CD4-positive, CD25-positive, alpha-beta regulatory T cell (primary cell): ENCODE measurements at regions not wholly inside any gene's neighbourhood (a gene's known extent, or its start where the extent isn't known, plus 50 kb on each side); places are given as distances from the start of the nearest gene placed in this dataset.

Experiments
- ATAC-seq, 2 donors: fragments of 150-1000 bp; cut with Tn5 transposase; one replicate each; pipeline ENCODE4 v1.10.0; 2021; ENCODE audit warnings: low read depth in 2 of 2, moderate number of reproducible peaks in 2 of 2, moderate library complexity in 1 of 2
- DNase-seq, 3 donors: peaks; one replicate each; pipeline versions ENCODE4 v3.0.0 to v3.0.0-alpha.2; 2012 to 2022; ENCODE audit warnings: mixed read lengths in 1 of 3
- H3K27ac ChIP-seq: one replicate; pipeline ENCODE4 v1.7.0; 2013; ENCODE audit warnings: mild to moderate bottlenecking, low read length; ENCODE audit not compliant: insufficient read depth, poor library complexity, severe bottlenecking
- H3K27me3 ChIP-seq: one replicate; pipeline ENCODE4 v1.7.0; 2013; ENCODE audit warnings: low read length; ENCODE audit not compliant: control insufficient read depth, insufficient read depth
- H3K36me3 ChIP-seq: one replicate; pipeline ENCODE4 v1.7.0; 2013; ENCODE audit warnings: mild to moderate bottlenecking, low read length, moderate library complexity; ENCODE audit not compliant: control insufficient read depth, insufficient read depth
- H3K4me1 ChIP-seq: 2 replicates; pipeline ENCODE4 v1.7.0; 2013; ENCODE audit warnings: mild to moderate bottlenecking, low read length; ENCODE audit not compliant: insufficient read depth, control insufficient read depth, poor library complexity, severe bottlenecking
- H3K4me3 ChIP-seq: one replicate; pipeline ENCODE4 v1.7.0; 2013; ENCODE audit warnings: low read depth, mild to moderate bottlenecking, low read length, moderate library complexity
- H3K9me3 ChIP-seq, 2 experiments: 1 replicate in 1 of 2; 2 replicates in 1 of 2; pipeline ENCODE4 v1.7.0; 2013; ENCODE audit warnings: low read length in 2 of 2, mild to moderate bottlenecking in 1 of 2, moderate library complexity in 1 of 2; ENCODE audit not compliant: control insufficient read depth in 2 of 2
- H3K27ac Mint-ChIP-seq, 3 donors: one replicate each; pipeline ENCODE4 v1.8.0; 2020 to 2022; ENCODE audit warnings: mild to moderate bottlenecking in 3 of 3, mixed read lengths in 3 of 3, moderate library complexity in 2 of 3
- H3K27me3 Mint-ChIP-seq: one replicate; pipeline ENCODE4 v1.8.0; 2022; ENCODE audit warnings: mild to moderate bottlenecking, mixed read lengths
- H3K36me3 Mint-ChIP-seq: one replicate; pipeline ENCODE4 v1.8.0; 2020; ENCODE audit warnings: mixed read lengths
- H3K4me1 Mint-ChIP-seq, 4 donors: one replicate each; pipeline ENCODE4 v1.8.0; 2020 to 2022; ENCODE audit warnings: mixed read lengths in 4 of 4, mild to moderate bottlenecking in 1 of 4
- H3K4me3 Mint-ChIP-seq, 4 donors: one replicate each; pipeline ENCODE4 v1.8.0; 2020 to 2022; ENCODE audit warnings: mild to moderate bottlenecking in 4 of 4, mixed read lengths in 4 of 4, moderate library complexity in 3 of 4
- H3K9me3 Mint-ChIP-seq, 7 donors: one replicate each; pipeline ENCODE4 v1.8.0; 2020 to 2022; ENCODE audit warnings: mixed read lengths in 7 of 7, mild to moderate bottlenecking in 3 of 7, moderate library complexity in 2 of 7

DNA sequence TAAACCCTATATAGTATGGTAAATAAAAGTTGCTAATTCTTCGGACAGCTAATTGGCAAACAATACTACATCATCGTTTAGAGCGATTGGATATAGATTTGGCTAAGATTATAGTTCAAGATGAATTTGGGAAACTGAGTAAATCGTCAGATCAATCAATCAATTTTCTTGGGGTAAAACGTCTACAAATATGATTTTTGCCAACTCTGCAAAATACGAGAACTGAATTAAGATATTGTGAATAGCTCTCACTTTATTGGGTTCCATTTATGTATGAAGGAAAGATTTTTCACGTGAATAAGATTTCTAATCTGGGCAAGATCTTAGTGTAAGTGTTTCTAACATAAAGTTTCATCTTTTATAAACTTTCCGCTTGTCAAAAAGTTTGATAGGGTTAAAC is 132.9 kb upstream of the AGR3 start:
- H3K36me3 Mint-ChIP-seq: no peaks in the 10 kb centered on the region
- H3K4me3 Mint-ChIP-seq: no peak overlapping the region
- H3K36me3 ChIP-seq: no peaks in the 10 kb centered on the region
- H3K4me3 ChIP-seq: no peak overlapping the region
- no peaks in the 10 kb centered on the region for H3K27me3 ChIP-seq
- no peaks in the 10 kb centered on the region for H3K27me3 Mint-ChIP-seq
- H3K4me1 ChIP-seq: peaks cover 11% of the 10 kb centered on the region
- no peak overlapping the region for H3K27ac ChIP-seq
- H3K4me1 Mint-ChIP-seq: peaks cover 15 to 30% (median 25%) of the 10 kb centered on the region in 4 donors
- no peak for DNase-seq
- H3K9me3 ChIP-seq: no peaks in the 10 kb centered on the region
- no peak overlapping the region for H3K27ac Mint-ChIP-seq
- ATAC-seq: no peak
- H3K9me3 Mint-ChIP-seq: no peaks in the 10 kb centered on the region

DNA sequence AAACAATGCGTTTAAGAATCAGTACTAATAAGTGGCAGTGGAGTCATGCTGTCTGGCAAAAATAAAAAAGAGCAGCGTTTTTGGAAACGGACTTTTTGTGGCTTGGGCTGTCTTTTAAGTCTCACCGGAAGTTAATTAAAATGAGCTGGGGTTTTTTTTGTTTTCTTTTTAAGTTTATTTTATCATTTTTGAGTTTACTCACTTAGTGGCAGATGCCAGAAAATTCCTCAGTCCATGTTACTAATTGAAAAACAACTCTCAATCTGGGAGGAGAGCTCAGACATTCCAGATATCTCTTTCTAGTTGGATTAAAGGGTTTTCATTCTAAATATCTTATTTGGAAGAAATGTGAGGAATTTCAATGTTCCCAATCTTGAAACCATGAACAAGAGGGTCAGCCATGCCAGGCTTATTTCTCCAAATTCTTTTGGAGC is 133.8 kb upstream of the AGR3 start:
- H3K4me3 ChIP-seq: no peak overlapping the region
- Mint-ChIP-seq H3K4me3 (no peak overlapping the region), H3K9me3 (no peaks in the 10 kb centered on the region), H3K27me3 (no peaks in the 10 kb centered on the region), H3K27ac (no peak overlapping the region), H3K36me3 (no peaks in the 10 kb centered on the region), H3K4me1 (peaks cover 11 to 22% (median 18%) of the 10 kb centered on the region in 4 donors)
- H3K27ac ChIP-seq: no peak overlapping the region
- ATAC-seq (no peak), DNase-seq (no peak)
- H3K36me3 ChIP-seq: no peaks in the 10 kb centered on the region
- H3K4me1 ChIP-seq: peaks cover 4% of the 10 kb centered on the region
- H3K27me3 ChIP-seq: no peaks in the 10 kb centered on the region
- no peaks in the 10 kb centered on the region for H3K9me3 ChIP-seq

DNA sequence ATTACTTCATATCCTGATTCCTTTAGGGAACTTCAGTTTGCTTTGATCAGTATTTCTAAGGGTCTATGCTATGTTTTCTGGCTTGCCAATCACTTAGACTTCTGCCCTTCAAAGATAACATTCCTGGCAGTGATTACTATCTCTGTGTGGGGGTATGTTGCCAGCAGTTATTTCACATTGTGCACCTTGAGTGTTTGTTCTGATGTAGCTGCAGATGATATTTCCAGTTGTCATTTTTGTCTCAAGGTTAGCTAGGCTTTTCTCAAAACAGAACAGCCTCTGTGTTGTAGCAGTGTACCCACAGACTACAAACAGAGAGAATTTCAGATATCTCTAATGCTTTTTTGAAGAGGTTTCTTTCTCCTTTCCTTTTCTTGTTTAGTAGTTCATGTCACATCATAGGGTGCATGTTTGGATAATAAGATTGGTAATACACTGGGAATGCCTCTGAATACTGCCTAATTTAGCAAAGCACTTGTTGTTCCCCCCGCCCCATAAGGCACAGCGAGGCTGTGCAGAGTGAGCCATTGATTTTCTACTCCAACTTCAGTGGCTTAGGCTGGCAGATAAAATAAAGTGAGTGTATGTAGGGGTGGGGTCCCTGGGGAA is 134.7 kb upstream of the AGR3 start:
- no peaks in the 10 kb centered on the region for H3K27me3 ChIP-seq
- H3K27ac ChIP-seq: no peak overlapping the region
- Mint-ChIP-seq H3K4me1 (peaks cover 11 to 16% (median 14%) of the 10 kb centered on the region in 4 donors), H3K27ac (peak overlapping the region in 1 of 3 donors; percentile 34), H3K36me3 (no peaks in the 10 kb centered on the region), H3K27me3 (no peaks in the 10 kb centered on the region), H3K4me3 (no peak overlapping the region), H3K9me3 (no peaks in the 10 kb centered on the region)
- ATAC-seq (no peak), DNase-seq (no peak)
- H3K9me3 ChIP-seq: no peaks in the 10 kb centered on the region
- H3K36me3 ChIP-seq: no peaks in the 10 kb centered on the region
- H3K4me3 ChIP-seq: no peak overlapping the region
- no peaks in the 10 kb centered on the region for H3K4me1 ChIP-seq

DNA sequence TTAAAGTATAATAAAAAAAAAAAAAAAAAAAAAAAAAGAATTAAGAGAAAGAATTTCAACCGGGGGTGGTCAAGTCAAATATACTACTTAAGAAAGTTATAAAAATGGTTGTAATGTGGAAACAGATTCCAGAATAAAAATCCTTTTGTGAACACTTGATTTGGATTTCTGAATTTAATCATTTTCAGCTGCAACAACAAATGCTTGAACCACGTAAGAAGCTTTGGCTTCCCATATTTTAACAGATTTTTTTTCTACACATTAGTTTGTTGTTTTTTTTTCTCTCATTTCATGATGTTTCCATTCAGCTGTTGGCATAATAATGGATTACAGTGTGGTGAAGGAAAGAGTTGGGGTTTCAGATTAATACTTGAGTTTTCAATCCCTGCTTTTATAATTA is 137.3 kb upstream of the AGR3 start:
- Mint-ChIP-seq H3K4me1 (peaks cover 18 to 26% (median 22%) of the 10 kb centered on the region in 4 donors), H3K36me3 (no peaks in the 10 kb centered on the region), H3K9me3 (peaks cover 0 to 1% (median 0%) of the 10 kb centered on the region in 7 donors), H3K27me3 (no peaks in the 10 kb centered on the region), H3K27ac (no peak overlapping the region), H3K4me3 (no peak overlapping the region)
- DNase-seq (no peak), ATAC-seq (no peak)
- peaks cover 16% of the 10 kb centered on the region for H3K4me1 ChIP-seq
- H3K4me3 ChIP-seq: no peak overlapping the region
- H3K9me3 ChIP-seq: no peaks in the 10 kb centered on the region
- H3K36me3 ChIP-seq: no peaks in the 10 kb centered on the region
- H3K27ac ChIP-seq: no peak overlapping the region
- H3K27me3 ChIP-seq: no peaks in the 10 kb centered on the region

DNA sequence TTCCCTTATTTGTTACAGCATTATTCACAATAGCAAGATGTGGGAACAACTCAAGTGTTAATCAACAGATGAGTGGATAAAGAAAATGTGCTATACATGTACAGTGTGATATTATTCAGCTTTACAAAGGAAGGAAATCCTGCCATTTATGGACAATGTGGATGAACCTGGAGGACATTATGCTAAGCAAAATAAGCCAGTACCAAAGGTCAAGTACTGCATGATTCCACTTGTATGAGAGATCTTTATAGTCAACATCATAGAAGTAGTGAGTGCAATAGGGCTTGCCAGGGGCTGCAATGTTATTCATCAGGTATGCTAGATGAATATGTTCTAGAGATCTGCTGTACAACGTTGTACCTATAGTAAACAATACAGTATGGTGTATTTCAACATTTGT is 138.5 kb upstream of the AGR3 start:
- H3K36me3 Mint-ChIP-seq: no peaks in the 10 kb centered on the region
- H3K4me3 Mint-ChIP-seq: no peak overlapping the region
- H3K4me1 ChIP-seq: peaks cover 16% of the 10 kb centered on the region
- H3K27me3 ChIP-seq: no peaks in the 10 kb centered on the region
- ATAC-seq: no peak
- no peaks in the 10 kb centered on the region for H3K9me3 ChIP-seq
- DNase-seq: no peak
- no peak overlapping the region for H3K4me3 ChIP-seq
- H3K27me3 Mint-ChIP-seq: no peaks in the 10 kb centered on the region
- H3K36me3 ChIP-seq: no peaks in the 10 kb centered on the region
- peak overlapping the region in 1 of 3 donors; percentile 54 for H3K27ac Mint-ChIP-seq
- H3K4me1 Mint-ChIP-seq: peaks cover 17 to 28% (median 21%) of the 10 kb centered on the region in 4 donors
- no peak overlapping the region for H3K27ac ChIP-seq
- H3K9me3 Mint-ChIP-seq: peaks cover 0 to 1% (median 0%) of the 10 kb centered on the region in 7 donors

DNA sequence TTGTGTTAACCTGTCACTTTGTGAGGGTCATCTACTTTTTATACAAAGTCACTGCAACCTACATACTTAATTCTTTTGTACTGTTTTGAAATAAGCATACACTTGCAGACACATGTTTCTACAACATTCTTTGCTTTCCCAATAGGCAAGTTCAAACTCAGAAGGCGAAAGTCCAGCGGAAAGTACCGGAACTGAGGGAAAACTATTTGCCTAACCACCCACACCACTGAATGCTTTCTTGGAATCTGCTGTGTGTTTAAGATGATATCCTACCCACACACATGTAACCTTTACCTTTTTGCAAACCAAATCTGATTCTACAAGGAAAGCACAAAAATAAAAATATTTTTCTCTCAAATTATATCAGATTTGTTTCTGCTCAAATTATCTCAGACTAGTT is 139.4 kb upstream of the AGR3 start:
- no peaks in the 10 kb centered on the region for H3K36me3 Mint-ChIP-seq
- H3K27me3 Mint-ChIP-seq: no peaks in the 10 kb centered on the region
- peaks cover 0 to 1% (median 0%) of the 10 kb centered on the region in 7 donors for H3K9me3 Mint-ChIP-seq
- Histone ChIP-seq H3K36me3 (no peaks in the 10 kb centered on the region), H3K4me3 (no peak overlapping the region), H3K9me3 (no peaks in the 10 kb centered on the region), H3K4me1 (peaks cover 16% of the 10 kb centered on the region), H3K27ac (no peak overlapping the region), H3K27me3 (no peaks in the 10 kb centered on the region)
- no peak for ATAC-seq
- H3K4me3 Mint-ChIP-seq: no peak overlapping the region
- H3K4me1 Mint-ChIP-seq: peaks cover 14 to 22% (median 17%) of the 10 kb centered on the region in 4 donors
- H3K27ac Mint-ChIP-seq: no peak overlapping the region
- DNase-seq: no peak

DNA sequence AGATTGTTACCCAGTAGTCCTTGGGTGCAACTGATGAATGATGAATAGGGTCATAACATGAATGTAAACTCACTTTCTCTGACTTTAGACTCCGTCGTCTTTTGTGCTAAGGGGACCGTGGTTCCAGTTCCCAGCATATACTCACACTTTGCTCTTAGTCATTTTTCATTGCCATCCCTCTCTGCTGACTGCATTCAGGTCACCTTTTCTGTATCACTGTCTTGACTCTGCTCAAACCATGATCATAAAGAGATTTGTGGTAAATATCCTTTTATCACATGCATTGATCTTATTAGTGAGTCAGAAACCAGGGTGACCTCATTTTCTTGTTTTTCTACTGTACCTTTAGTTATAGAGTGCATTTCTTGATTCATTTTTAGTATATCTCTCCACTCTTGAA is 141.1 kb upstream of the AGR3 start:
- H3K27me3 Mint-ChIP-seq: no peaks in the 10 kb centered on the region
- H3K27ac ChIP-seq: peak overlapping the region; percentile 47
- peak; percentile 81 to 86 for ATAC-seq
- peak in 2 of 3 donors; percentile 36 to 55 for DNase-seq
- peak overlapping the region; percentile 46 for H3K4me3 ChIP-seq
- H3K4me1 Mint-ChIP-seq: peaks cover 15 to 33% (median 24%) of the 10 kb centered on the region in 4 donors
- H3K9me3 Mint-ChIP-seq: peaks cover 0 to 1% (median 0%) of the 10 kb centered on the region in 7 donors
- H3K9me3 ChIP-seq: no peaks in the 10 kb centered on the region
- H3K27ac Mint-ChIP-seq: peak overlapping the region in 1 of 3 donors; percentile 15
- H3K27me3 ChIP-seq: no peaks in the 10 kb centered on the region
- no peaks in the 10 kb centered on the region for H3K36me3 ChIP-seq
- no peaks in the 10 kb centered on the region for H3K36me3 Mint-ChIP-seq
- H3K4me1 ChIP-seq: peaks cover 16% of the 10 kb centered on the region
- peak overlapping the region; percentile 1 to 31 (median 8) for H3K4me3 Mint-ChIP-seq

DNA sequence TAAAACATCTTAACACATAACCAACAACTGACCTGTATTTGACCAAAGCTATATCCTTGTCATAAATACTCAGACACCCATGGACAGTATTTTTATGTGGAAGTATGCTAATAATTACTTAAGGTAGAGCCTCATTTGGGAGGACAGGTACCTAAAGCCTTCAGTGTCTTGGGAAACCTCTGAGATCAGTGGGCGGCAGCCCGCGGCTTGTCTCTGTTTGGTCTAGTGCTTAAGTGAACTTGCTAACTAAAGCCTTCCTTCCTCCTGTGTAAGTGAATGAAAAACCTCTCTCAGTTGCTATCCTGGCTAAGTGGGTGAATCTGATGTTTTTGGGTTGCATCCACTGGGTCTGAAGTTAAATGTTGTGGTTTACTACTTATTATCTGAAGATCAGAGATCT is 144.5 kb upstream of the AGR3 start:
- Histone ChIP-seq H3K36me3 (no peaks in the 10 kb centered on the region), H3K4me3 (no peak overlapping the region), H3K9me3 (no peaks in the 10 kb centered on the region), H3K4me1 (peaks cover 45% of the 10 kb centered on the region), H3K27ac (no peak overlapping the region), H3K27me3 (no peaks in the 10 kb centered on the region)
- DNase-seq (no peak), ATAC-seq (no peak)
- Mint-ChIP-seq H3K4me1 (peaks cover 20 to 59% (median 39%) of the 10 kb centered on the region in 4 donors), H3K27me3 (no peaks in the 10 kb centered on the region), H3K9me3 (peaks cover 0 to 1% (median 0%) of the 10 kb centered on the region in 7 donors), H3K4me3 (no peak overlapping the region), H3K27ac (no peak overlapping the region), H3K36me3 (no peaks in the 10 kb centered on the region)
